ENCODE measurements at regions not wholly inside any gene's neighbourhood (a gene's known extent, or its start where the extent isn't known, plus 50 kb on each side); places are given as distances from the start of the nearest gene placed in this dataset.

DNA sequence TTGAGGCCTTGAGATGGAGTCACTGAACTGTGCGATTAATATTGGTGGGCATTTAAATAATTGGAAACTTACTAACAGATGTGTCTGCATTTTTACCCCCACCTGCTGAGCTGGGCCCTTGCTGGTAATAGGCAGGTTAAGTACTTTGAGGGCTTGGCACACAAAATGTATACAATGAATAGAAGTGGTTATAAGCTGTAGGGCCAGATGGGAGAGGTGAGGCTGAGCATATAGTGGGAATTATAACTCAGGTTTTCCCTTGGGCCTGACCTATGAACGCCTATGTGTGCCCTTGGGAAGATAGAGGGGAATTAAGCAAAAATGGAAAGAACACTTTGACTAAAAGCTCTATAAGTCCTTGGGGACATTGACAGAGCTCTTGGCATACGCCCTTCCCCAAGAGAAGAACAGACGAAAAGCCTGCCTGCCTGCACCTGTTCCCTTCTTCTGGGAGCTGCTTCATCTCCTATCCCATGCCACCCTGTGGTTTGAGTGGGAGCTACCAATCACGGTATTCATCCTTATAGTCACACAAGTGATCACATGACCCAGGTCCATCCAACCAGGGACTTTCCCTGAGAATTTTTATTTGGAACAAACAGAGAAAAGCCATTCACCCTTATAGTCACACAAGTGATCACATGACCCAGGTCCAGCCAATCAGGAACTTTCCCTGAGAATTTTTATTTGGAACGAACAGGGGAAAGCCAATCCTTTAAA is 260.7 kb upstream of the CSF3R start:
- TF ChIP-seq POLR2A (IDR thresholded peaks at IDR 0.05; ENCODE audit: low read depth, low read length) (no peak), POLR2AphosphoS5 (IDR thresholded peaks at IDR 0.05; ENCODE audit: low read depth, low read length) (no peak), TAF1 (IDR thresholded peaks at IDR 0.05; ENCODE audit: borderline replicate concordance, low read depth, low read length) (no peak)
